ENCODE measurements at regions not wholly inside any gene's neighbourhood (a gene's known extent, or its start where the extent isn't known, plus 50 kb on each side); places are given as distances from the start of the nearest gene placed in this dataset.

DNA sequence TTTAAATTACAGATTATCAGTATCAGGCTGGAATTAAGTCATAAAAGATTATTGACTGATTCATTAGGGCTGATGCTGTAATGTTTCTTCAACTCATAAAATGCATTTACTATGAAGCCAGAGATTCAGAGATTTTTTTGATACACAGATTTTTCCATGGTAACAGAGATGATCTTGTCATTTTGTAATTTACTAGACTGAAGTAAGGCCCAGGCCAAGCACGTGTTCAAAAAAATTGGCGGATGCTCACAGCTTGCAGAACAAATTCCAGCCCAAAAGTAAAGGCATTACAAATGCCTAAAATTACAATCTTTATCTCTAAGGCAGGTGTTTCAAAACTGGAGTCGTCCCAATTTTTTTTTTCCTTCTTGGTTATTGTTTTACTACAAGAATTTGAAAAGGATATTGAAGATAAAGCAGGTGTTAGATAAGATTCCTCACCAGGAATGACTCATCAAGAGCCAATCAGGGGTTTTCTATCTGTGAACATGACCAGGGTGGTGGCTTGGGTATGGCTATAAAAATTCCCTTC lies 78.4 kb upstream of the MEOX2 start:
- H3K79me1 ChIP-seq (ENCODE audit: low read depth in 1 of 2, low read length in 2 of 2): no peaks in the 10 kb centered on the region
- no peaks in the 10 kb centered on the region for H3K36me3 ChIP-seq (ENCODE audit: control insufficient read depth, insufficient read depth, low read length)
- H3K4ac ChIP-seq (ENCODE audit: low read depth, low read length): no peak overlapping the region
- H3K14ac ChIP-seq (replicated peaks; ENCODE audit: low read depth, low read length): no peak overlapping the region
- no peak overlapping the region for H3K4me3 ChIP-seq (ENCODE audit: insufficient read depth, low read depth, low read length)
- ATAC-seq (ENCODE audit: low read depth) (no peak), DNase-seq (no peak)
- dilution Hi-C loops (cut with HindIII; ENCODE audit: low sequenced_read_pairs, unreplicated experiment): no loop called here
- no peak overlapping the region for H3K18ac ChIP-seq (ENCODE audit: low read depth, low read length)
- no peaks in the 10 kb centered on the region for H3K27me3 ChIP-seq (ENCODE audit: control insufficient read depth, insufficient read depth, low read length)
- H2BK20ac ChIP-seq (ENCODE audit: low read depth, low read length): no peak overlapping the region
- no peak overlapping the region for H2BK120ac ChIP-seq (ENCODE audit: low read depth, low read length)
- H2BK5ac ChIP-seq (ENCODE audit: low read depth, low read length, poor library complexity, severe bottlenecking): no peak overlapping the region
- no peaks in the 10 kb centered on the region for H3K9me3 ChIP-seq (ENCODE audit: control insufficient read depth, insufficient read depth, low read length)
- H4K8ac ChIP-seq (ENCODE audit: low read depth in 2 of 2, low read length in 2 of 2): no peak overlapping the region
- no peak for TF ChIP-seq MAZ (IDR thresholded peaks at IDR 0.05; ENCODE audit: borderline replicate concordance, low read depth, low read length)
- TF ChIP-seq MXI1 (IDR thresholded peaks at IDR 0.05; ENCODE audit: borderline replicate concordance, low read depth, low read length): no peak
- no peak for TF ChIP-seq BHLHE40 (IDR thresholded peaks at IDR 0.05; ENCODE audit: low read depth, low read length)
- no peak for TF ChIP-seq ELK1 (IDR thresholded peaks at IDR 0.05; ENCODE audit: borderline replicate concordance, low read depth, low read length)
- TF ChIP-seq RFX5 (IDR thresholded peaks at IDR 0.05; ENCODE audit: low read depth, low read length): no peak
- no peak for TF ChIP-seq NFE2L2 (IDR thresholded peaks at IDR 0.05; ENCODE audit: low read depth, low read length)
- no peak for TF ChIP-seq RAD21 (IDR thresholded peaks at IDR 0.05; ENCODE audit: low read length)
- no peak for TF ChIP-seq SMC3 (IDR thresholded peaks at IDR 0.05; ENCODE audit: low read depth, low read length)
- TF ChIP-seq MAFK (IDR thresholded peaks at IDR 0.05; ENCODE audit: low read depth, low read length): no peak
- TF ChIP-seq CHD1 (IDR thresholded peaks at IDR 0.05; ENCODE audit: low read depth, low read length): no peak
- no peak for TF ChIP-seq CTCF (conservative IDR thresholded peaks at IDR 0.05; ENCODE audit: low read depth, low read length)
- TF ChIP-seq RCOR1 (IDR thresholded peaks at IDR 0.05; ENCODE audit: insufficient replicate concordance, low read length): no peak
- no peak for TF ChIP-seq USF2 (IDR thresholded peaks at IDR 0.05; ENCODE audit: low read depth, low read length)
- no peaks in the 10 kb centered on the region for H4K20me1 ChIP-seq (ENCODE audit: insufficient read depth, low read length)
- no peak overlapping the region for H3K9ac ChIP-seq (ENCODE audit: low read depth, low read length)
- ChIA-PET POLR2A (ENCODE audit: unreplicated experiment) (no interaction called here), CTCF (interaction anchor here (0.7 kb wide), 1 partner anchor 1865 kb away, joined by 4 read pairs; no protein-coding TSS in a partner anchor)
- WGBS, 2 experiments (ENCODE audit: extremely low coverage in 2 of 2, insufficient read length in 1 of 2): no CpG with 5 or more reads among the region's 3 CpGs
- H3K4me1 ChIP-seq (ENCODE audit: control insufficient read depth, insufficient read depth, low read length): no peaks in the 10 kb centered on the region
- intact Hi-C loops (cut with micrococcal nuclease): no loop called here
- H4K91ac ChIP-seq (ENCODE audit: insufficient read depth, low read depth, low read length): no peak overlapping the region
- no peak overlapping the region for H2AFZ ChIP-seq (replicated peaks; ENCODE audit: low read length, poor library complexity)
- BruUV-seq (replicated peaks): no TSS peak
- no peak overlapping the region for H2AK5ac ChIP-seq (ENCODE audit: low read depth, low read length)
- H2AK9ac ChIP-seq (replicated peaks; ENCODE audit: low read depth, low read length, poor library complexity): no peak overlapping the region
- in situ Hi-C loops (cut with MboI; ENCODE audit: low sequenced_read_pairs): no loop called here
- H3K56ac ChIP-seq (ENCODE audit: extremely low read depth, insufficient read depth, low read length): no peak overlapping the region
- no peak overlapping the region for H3K4me2 ChIP-seq (ENCODE audit: low read depth, low read length)
- H3K27ac ChIP-seq (ENCODE audit: insufficient read depth, low read length): no peak overlapping the region
- no peak overlapping the region for H3K23ac ChIP-seq (ENCODE audit: low read depth, low read length)
- H4K5ac ChIP-seq (ENCODE audit: low read depth, low read length): no peak overlapping the region
- H2BK15ac ChIP-seq (ENCODE audit: low read depth, low read length): no peak overlapping the region
- H3K9me1 ChIP-seq (ENCODE audit: insufficient read depth, low read length): no peaks in the 10 kb centered on the region
